GM23338 (cell line): ENCODE measurements at regions not wholly inside any gene's neighbourhood (a gene's known extent, or its start where the extent isn't known, plus 50 kb on each side); places are given as distances from the start of the nearest gene placed in this dataset.
A peak's percentile ranks its signal among the peaks of the same experiment; 100 is the strongest.

ENCODE experiments used
- ATAC-seq: fragments of 200-7000 bp; cut with Tn5 transposase; 3 replicates; pipeline ENCODE4 v1.9.1; 2020
- DNase-seq: peaks from one replicate; pipeline ENCODE4 v3.0.0-alpha.2; 2015; ENCODE audit warnings: low spot score
- H2AFZ ChIP-seq: fragments of 200-600 bp; sonication (generic); 2 replicates; pipeline ENCODE4 v1.8.0; 2016; ENCODE audit warnings: antibody characterized with exemption, mild to moderate bottlenecking, moderate library complexity
- H3F3A ChIP-seq: fragments of 200-600 bp; sonication (generic); replicated peaks from 2 replicates; pipeline ENCODE4 v1.8.0; 2017; ENCODE audit warnings: antibody characterized with exemption, mixed run types, low read depth
- H3K27ac ChIP-seq: fragments of 200-600 bp; sonication (generic); 2 replicates; pipeline ENCODE4 v1.6.1; 2016; ENCODE audit warnings: low read depth
- H3K27me3 ChIP-seq: fragments of 200-600 bp; sonication (generic); 2 replicates; pipeline ENCODE4 v1.8.0; 2016; ENCODE audit warnings: mild to moderate bottlenecking, mixed run types, moderate library complexity; ENCODE audit not compliant: insufficient read depth
- H3K36me3 ChIP-seq: fragments of 200-600 bp; sonication (generic); 2 replicates; pipeline ENCODE4 v1.8.0; 2016; ENCODE audit warnings: mild to moderate bottlenecking; ENCODE audit not compliant: insufficient read depth
- H3K4me1 ChIP-seq: fragments of 200-600 bp; sonication (generic); 2 replicates; pipeline ENCODE4 v1.8.0; 2016; ENCODE audit warnings: mild to moderate bottlenecking, moderate library complexity; ENCODE audit not compliant: insufficient read depth
- H3K4me2 ChIP-seq: fragments of 200-600 bp; sonication (generic); 2 replicates; pipeline ENCODE4 v1.7.1; 2017; ENCODE audit warnings: mixed run types
- H3K4me3 ChIP-seq: fragments of 200-600 bp; sonication (generic); 2 replicates; pipeline ENCODE4 v1.6.1; 2016; ENCODE audit warnings: mixed run types
- H3K79me2 ChIP-seq: fragments of 200-600 bp; sonication (generic); replicated peaks from 2 replicates; pipeline ENCODE4 v1.8.0; 2017; ENCODE audit warnings: mild to moderate bottlenecking; ENCODE audit not compliant: insufficient read depth
- H3K9me2 ChIP-seq: fragments of 200-600 bp; sonication (generic); 2 replicates; pipeline ENCODE4 v1.8.0; 2017; ENCODE audit not compliant: insufficient read depth
- H4K20me1 ChIP-seq: fragments of 200-600 bp; sonication (generic); replicated peaks from 2 replicates; pipeline ENCODE4 v1.8.0; 2017; ENCODE audit warnings: mild to moderate bottlenecking; ENCODE audit not compliant: insufficient read depth
- H3K27ac Mint-ChIP-seq: 2 replicates; pipeline ENCODE4 v1.8.0; 2020; ENCODE audit warnings: inconsistent platforms, mild to moderate bottlenecking, moderate library complexity, mixed read lengths
- H3K27me3 Mint-ChIP-seq: 3 replicates; pipeline ENCODE4 v1.8.0; 2022; ENCODE audit warnings: low read depth, mild to moderate bottlenecking, moderate library complexity, mixed read lengths, inconsistent platforms; ENCODE audit not compliant: insufficient read depth, poor library complexity
- H3K36me3 Mint-ChIP-seq: 3 replicates; pipeline ENCODE4 v1.8.0; 2021; ENCODE audit warnings: low read depth, mild to moderate bottlenecking, inconsistent platforms, moderate library complexity, mixed read lengths
- H3K4me1 Mint-ChIP-seq: 3 replicates; pipeline ENCODE4 v1.8.0; 2020; ENCODE audit warnings: mild to moderate bottlenecking, inconsistent platforms, mixed read lengths
- H3K4me3 Mint-ChIP-seq: 3 replicates; pipeline ENCODE4 v1.8.0; 2021; ENCODE audit warnings: moderate library complexity, mild to moderate bottlenecking, inconsistent platforms, mixed read lengths
- H3K9me3 Mint-ChIP-seq: 3 replicates; pipeline ENCODE4 v1.8.0; 2020; ENCODE audit warnings: moderate library complexity, mild to moderate bottlenecking, inconsistent platforms, mixed read lengths
- EZH2 ChIP-seq: fragments of 200-600 bp; sonication (generic); IDR thresholded peaks from one replicate; pipeline ENCODE4 v1.8.0; 2017; ENCODE audit warnings: antibody characterized with exemption, mild to moderate bottlenecking, low read depth; ENCODE audit not compliant: unreplicated experiment
- JUNB ChIP-seq: IDR thresholded peaks from one replicate; pipeline ENCODE4 v1.6.1; 2016; ENCODE audit warnings: antibody characterized with exemption; ENCODE audit not compliant: unreplicated experiment
- NANOG ChIP-seq: IDR thresholded peaks from 2 replicates; pipeline ENCODE4 v1.6.1; 2016; ENCODE audit warnings: antibody characterized with exemption, borderline replicate concordance
- POLR2AphosphoS5 ChIP-seq: IDR thresholded peaks from 2 replicates; pipeline ENCODE4 v1.6.1; 2016; ENCODE audit warnings: antibody characterized with exemption, low read depth
- ZNF114 ChIP-seq: fragments of 250-450 bp; sonication (Bioruptor Pico); IDR thresholded peaks from 2 replicates; pipeline ENCODE4 v1.5.0; 2020; ENCODE audit warnings: mild to moderate bottlenecking, moderate library complexity
- TF ChIP-seq, protein P1 (sequence below): fragments of 250-450 bp; sonication (Bioruptor Pico); IDR thresholded peaks from 2 replicates; pipeline ENCODE4 v1.5.0; 2020; ENCODE audit warnings: mild to moderate bottlenecking, moderate library complexity
- TF ChIP-seq, protein P2 (sequence below), 2 experiments: fragments of 200-600 bp in 1 of 2; sonication (generic) in 1 of 2; conservative IDR thresholded peaks; 2 replicates each; pipeline versions ENCODE4 v1.5.1 to v1.6.1; 2016 to 2017; ENCODE audit warnings: antibody characterized with exemption in 2 of 2, low read depth in 2 of 2, mild to moderate bottlenecking in 2 of 2, moderate library complexity in 1 of 2
- TF ChIP-seq, protein P3 (sequence below): IDR thresholded peaks from one replicate; pipeline ENCODE4 v1.6.1; 2018; ENCODE audit warnings: antibody characterized with exemption; ENCODE audit not compliant: unreplicated experiment

DNA sequence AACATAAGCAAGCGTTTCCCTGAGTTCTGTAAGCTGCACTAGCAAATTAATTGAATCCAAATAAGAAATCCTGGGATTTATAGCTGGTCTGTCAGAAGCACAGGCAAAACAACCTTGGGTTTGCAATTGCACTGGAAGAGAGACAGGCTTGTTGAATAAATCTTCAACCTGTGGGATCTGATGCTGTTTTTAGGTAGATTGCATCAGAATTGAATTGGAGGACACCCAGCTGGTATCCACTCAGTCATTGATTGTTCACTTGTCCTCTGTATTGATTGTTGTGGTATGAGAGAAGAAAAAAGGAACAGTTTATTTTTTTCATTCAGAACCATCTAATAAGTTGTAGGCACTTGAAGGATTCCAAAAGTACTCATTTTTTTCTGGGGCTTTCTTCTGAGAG, 497.4 kb downstream of the SIPA1L2 start (continued):
- TF ChIP-seq, protein P1, sequence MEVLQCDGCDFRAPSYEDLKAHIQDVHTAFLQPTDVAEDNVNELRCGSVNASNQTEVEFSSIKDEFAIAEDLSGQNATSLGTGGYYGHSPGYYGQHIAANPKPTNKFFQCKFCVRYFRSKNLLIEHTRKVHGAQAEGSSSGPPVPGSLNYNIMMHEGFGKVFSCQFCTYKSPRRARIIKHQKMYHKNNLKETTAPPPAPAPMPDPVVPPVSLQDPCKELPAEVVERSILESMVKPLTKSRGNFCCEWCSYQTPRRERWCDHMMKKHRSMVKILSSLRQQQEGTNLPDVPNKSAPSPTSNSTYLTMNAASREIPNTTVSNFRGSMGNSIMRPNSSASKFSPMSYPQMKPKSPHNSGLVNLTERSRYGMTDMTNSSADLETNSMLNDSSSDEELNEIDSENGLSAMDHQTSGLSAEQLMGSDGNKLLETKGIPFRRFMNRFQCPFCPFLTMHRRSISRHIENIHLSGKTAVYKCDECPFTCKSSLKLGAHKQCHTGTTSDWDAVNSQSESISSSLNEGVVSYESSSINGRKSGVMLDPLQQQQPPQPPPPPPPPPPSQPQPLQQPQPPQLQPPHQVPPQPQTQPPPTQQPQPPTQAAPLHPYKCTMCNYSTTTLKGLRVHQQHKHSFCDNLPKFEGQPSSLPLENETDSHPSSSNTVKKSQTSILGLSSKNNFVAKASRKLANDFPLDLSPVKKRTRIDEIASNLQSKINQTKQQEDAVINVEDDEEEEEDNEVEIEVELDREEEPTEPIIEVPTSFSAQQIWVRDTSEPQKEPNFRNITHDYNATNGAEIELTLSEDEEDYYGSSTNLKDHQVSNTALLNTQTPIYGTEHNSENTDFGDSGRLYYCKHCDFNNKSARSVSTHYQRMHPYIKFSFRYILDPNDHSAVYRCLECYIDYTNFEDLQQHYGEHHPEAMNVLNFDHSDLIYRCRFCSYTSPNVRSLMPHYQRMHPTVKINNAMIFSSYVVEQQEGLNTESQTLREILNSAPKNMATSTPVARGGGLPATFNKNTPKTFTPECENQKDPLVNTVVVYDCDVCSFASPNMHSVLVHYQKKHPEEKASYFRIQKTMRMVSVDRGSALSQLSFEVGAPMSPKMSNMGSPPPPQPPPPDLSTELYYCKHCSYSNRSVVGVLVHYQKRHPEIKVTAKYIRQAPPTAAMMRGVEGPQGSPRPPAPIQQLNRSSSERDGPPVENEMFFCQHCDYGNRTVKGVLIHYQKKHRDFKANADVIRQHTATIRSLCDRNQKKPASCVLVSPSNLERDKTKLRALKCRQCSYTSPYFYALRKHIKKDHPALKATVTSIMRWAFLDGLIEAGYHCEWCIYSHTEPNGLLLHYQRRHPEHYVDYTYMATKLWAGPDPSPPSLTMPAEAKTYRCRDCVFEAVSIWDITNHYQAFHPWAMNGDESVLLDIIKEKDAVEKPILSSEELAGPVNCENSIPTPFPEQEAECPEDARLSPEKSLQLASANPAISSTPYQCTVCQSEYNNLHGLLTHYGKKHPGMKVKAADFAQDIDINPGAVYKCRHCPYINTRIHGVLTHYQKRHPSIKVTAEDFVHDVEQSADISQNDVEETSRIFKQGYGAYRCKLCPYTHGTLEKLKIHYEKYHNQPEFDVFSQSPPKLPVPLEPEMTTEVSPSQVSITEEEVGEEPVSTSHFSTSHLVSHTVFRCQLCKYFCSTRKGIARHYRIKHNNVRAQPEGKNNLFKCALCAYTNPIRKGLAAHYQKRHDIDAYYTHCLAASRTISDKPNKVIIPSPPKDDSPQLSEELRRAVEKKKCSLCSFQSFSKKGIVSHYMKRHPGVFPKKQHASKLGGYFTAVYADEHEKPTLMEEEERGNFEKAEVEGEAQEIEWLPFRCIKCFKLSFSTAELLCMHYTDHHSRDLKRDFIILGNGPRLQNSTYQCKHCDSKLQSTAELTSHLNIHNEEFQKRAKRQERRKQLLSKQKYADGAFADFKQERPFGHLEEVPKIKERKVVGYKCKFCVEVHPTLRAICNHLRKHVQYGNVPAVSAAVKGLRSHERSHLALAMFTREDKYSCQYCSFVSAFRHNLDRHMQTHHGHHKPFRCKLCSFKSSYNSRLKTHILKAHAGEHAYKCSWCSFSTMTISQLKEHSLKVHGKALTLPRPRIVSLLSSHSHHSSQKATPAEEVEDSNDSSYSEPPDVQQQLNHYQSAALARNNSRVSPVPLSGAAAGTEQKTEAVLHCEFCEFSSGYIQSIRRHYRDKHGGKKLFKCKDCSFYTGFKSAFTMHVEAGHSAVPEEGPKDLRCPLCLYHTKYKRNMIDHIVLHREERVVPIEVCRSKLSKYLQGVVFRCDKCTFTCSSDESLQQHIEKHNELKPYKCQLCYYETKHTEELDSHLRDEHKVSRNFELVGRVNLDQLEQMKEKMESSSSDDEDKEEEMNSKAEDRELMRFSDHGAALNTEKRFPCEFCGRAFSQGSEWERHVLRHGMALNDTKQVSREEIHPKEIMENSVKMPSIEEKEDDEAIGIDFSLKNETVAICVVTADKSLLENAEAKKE (CRISPR knock-in tag), result no peak
- TF ChIP-seq JUNB, result no peak

GRCh38 chr1:232131715-232132391, 498.1 kb downstream of the SIPA1L2 start:
- Histone ChIP-seq H3K36me3 (peaks cover 47% of the 10 kb centered on the region), H3K4me1 (peaks cover 92% of the 10 kb centered on the region), H3K4me3 (peak overlapping the region; percentile 15; the same call in 1 of the 2 replicates), H3K9me2 (no peaks in the 10 kb centered on the region), H3K79me2 (peaks cover 100% of the 10 kb centered on the region), H3K27ac (peak overlapping the region; percentile 87), H2AFZ (no peak overlapping the region), H3F3A (peaks cover 17% of the 10 kb centered on the region), H3K27me3 (no peaks in the 10 kb centered on the region), H3K4me2 (peak overlapping the region; percentile 52), H4K20me1 (peaks cover 58% of the 10 kb centered on the region)
- Mint-ChIP-seq H3K4me1 (peaks cover 87% of the 10 kb centered on the region), H3K9me3 (peaks cover 44% of the 10 kb centered on the region), H3K27ac (peak overlapping the region; percentile 93), H3K36me3 (peaks cover 94% of the 10 kb centered on the region), H3K27me3 (peaks cover 26% of the 10 kb centered on the region), H3K4me3 (peak overlapping the region; percentile 6)
- ATAC-seq, result no peak
- DNase-seq, result no peak
- TF ChIP-seq JUNB (no peak), POLR2AphosphoS5 (peak; percentile 17; the same call in 1 of the 2 replicates), NANOG (peak; percentile 61; the same call in 1 of the 2 replicates), EZH2 (no peak), ZNF114 (CRISPR knock-in tag) (no peak)
- TF ChIP-seq, protein P2, sequence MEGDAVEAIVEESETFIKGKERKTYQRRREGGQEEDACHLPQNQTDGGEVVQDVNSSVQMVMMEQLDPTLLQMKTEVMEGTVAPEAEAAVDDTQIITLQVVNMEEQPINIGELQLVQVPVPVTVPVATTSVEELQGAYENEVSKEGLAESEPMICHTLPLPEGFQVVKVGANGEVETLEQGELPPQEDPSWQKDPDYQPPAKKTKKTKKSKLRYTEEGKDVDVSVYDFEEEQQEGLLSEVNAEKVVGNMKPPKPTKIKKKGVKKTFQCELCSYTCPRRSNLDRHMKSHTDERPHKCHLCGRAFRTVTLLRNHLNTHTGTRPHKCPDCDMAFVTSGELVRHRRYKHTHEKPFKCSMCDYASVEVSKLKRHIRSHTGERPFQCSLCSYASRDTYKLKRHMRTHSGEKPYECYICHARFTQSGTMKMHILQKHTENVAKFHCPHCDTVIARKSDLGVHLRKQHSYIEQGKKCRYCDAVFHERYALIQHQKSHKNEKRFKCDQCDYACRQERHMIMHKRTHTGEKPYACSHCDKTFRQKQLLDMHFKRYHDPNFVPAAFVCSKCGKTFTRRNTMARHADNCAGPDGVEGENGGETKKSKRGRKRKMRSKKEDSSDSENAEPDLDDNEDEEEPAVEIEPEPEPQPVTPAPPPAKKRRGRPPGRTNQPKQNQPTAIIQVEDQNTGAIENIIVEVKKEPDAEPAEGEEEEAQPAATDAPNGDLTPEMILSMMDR (conservative IDR thresholded peaks at IDR 0.05; ENCODE audit: low read depth in 2 of 2), result no peak
- TF ChIP-seq, protein P3, sequence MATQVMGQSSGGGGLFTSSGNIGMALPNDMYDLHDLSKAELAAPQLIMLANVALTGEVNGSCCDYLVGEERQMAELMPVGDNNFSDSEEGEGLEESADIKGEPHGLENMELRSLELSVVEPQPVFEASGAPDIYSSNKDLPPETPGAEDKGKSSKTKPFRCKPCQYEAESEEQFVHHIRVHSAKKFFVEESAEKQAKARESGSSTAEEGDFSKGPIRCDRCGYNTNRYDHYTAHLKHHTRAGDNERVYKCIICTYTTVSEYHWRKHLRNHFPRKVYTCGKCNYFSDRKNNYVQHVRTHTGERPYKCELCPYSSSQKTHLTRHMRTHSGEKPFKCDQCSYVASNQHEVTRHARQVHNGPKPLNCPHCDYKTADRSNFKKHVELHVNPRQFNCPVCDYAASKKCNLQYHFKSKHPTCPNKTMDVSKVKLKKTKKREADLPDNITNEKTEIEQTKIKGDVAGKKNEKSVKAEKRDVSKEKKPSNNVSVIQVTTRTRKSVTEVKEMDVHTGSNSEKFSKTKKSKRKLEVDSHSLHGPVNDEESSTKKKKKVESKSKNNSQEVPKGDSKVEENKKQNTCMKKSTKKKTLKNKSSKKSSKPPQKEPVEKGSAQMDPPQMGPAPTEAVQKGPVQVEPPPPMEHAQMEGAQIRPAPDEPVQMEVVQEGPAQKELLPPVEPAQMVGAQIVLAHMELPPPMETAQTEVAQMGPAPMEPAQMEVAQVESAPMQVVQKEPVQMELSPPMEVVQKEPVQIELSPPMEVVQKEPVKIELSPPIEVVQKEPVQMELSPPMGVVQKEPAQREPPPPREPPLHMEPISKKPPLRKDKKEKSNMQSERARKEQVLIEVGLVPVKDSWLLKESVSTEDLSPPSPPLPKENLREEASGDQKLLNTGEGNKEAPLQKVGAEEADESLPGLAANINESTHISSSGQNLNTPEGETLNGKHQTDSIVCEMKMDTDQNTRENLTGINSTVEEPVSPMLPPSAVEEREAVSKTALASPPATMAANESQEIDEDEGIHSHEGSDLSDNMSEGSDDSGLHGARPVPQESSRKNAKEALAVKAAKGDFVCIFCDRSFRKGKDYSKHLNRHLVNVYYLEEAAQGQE, result no peak
